SU-DHL-6 (cell line): ENCODE measurements at regions not wholly inside any gene's neighbourhood (a gene's known extent, or its start where the extent isn't known, plus 50 kb on each side); places are given as distances from the start of the nearest gene placed in this dataset.

Source experiments
- EZH2phosphoT487 ChIP-seq: fragments of 200-600 bp; sonication (generic), shearing (Covaris generic); conservative IDR thresholded peaks from 2 replicates; pipeline ENCODE4 v1.6.1; 2018; ENCODE audit warnings: mild to moderate bottlenecking, antibody characterized with exemption, low read length, moderate library complexity, mixed read lengths
- TF ChIP-seq, protein P1 (sequence below): fragments of 200-600 bp; sonication (generic); IDR thresholded peaks from one replicate; pipeline ENCODE4 v1.5.1; 2017; ENCODE audit warnings: antibody characterized with exemption, mild to moderate bottlenecking, low read length, moderate library complexity; ENCODE audit not compliant: insufficient read depth, poor library complexity, severe bottlenecking

DNA sequence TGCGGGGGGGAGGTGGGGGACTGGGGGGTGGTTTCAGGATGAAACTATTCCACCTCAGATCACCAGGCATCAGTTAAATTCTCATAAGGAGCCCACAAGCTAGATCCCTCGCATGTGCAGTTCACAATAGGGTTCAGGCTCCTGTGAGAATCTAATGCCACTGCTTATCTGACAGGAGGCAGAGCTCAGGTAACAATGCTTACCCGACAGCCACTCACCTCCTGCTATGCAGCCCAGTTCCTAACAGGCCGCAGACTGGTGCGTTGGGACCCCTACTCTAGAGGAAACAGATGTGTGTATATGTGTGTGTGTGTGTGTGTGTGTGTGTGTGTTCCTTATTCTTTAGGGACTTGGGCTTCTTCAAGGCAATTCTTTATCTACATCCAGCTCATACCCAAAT is 352.3 kb upstream of the CCNH start:
- TF ChIP-seq EZH2phosphoT487, result no peak
- TF ChIP-seq, protein P1, sequence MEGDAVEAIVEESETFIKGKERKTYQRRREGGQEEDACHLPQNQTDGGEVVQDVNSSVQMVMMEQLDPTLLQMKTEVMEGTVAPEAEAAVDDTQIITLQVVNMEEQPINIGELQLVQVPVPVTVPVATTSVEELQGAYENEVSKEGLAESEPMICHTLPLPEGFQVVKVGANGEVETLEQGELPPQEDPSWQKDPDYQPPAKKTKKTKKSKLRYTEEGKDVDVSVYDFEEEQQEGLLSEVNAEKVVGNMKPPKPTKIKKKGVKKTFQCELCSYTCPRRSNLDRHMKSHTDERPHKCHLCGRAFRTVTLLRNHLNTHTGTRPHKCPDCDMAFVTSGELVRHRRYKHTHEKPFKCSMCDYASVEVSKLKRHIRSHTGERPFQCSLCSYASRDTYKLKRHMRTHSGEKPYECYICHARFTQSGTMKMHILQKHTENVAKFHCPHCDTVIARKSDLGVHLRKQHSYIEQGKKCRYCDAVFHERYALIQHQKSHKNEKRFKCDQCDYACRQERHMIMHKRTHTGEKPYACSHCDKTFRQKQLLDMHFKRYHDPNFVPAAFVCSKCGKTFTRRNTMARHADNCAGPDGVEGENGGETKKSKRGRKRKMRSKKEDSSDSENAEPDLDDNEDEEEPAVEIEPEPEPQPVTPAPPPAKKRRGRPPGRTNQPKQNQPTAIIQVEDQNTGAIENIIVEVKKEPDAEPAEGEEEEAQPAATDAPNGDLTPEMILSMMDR, result no peak
